Bronchial epithelial cell (primary cell): ENCODE measurements at regions not wholly inside any gene's neighbourhood (a gene's known extent, or its start where the extent isn't known, plus 50 kb on each side); places are given as distances from the start of the nearest gene placed in this dataset.

ENCODE experiments used
- DNase-seq: peaks from one replicate; pipeline ENCODE4 v3.0.0-alpha.2; 2010; ENCODE audit warnings: low read depth
- FAIRE-seq: peaks from 2 replicates; lab custom pipeline; 2011; peaks lifted over from hg19 to GRCh38; lab: Jason Lieb, UNC
- H3K27me3 ChIP-seq: 2 replicates; pipeline ENCODE4 v1.5.1; 2011; ENCODE audit warnings: low read length; ENCODE audit not compliant: control insufficient read depth, insufficient read depth
- H3K36me3 ChIP-seq: 2 replicates; pipeline ENCODE4 v1.5.1; 2011; ENCODE audit warnings: low read length; ENCODE audit not compliant: control insufficient read depth, insufficient read depth
- H3K4me3 ChIP-seq: 2 replicates; pipeline ENCODE4 v1.5.1; 2011; ENCODE audit warnings: mild to moderate bottlenecking, low read depth, low read length, control low read depth
- CTCF ChIP-seq: IDR thresholded peaks from 2 replicates; pipeline ENCODE4 v1.5.1; 2011; ENCODE audit warnings: mild to moderate bottlenecking, moderate library complexity, low read length, control low read depth, inconsistent platforms; ENCODE audit not compliant: insufficient read depth, severe bottlenecking

- FAIRE-seq (no peak), DNase-seq (no peak)
- no peaks in the 10 kb centered on the region for H3K36me3 ChIP-seq
- TF ChIP-seq CTCF, result no peak
- H3K27me3 ChIP-seq, result no peaks in the 10 kb centered on the region
- H3K4me3 ChIP-seq, result no peak overlapping the region
Measured at GRCh38 chr4:160399826-160400225, 1296.9 kb downstream of the RAPGEF2 start.

GRCh38 chr4:160403081-160403480, 1300.2 kb downstream of the RAPGEF2 start:
- no peak for TF ChIP-seq CTCF
- DNase-seq (no peak), FAIRE-seq (no peak)
- Histone ChIP-seq H3K27me3 (no peaks in the 10 kb centered on the region), H3K36me3 (no peaks in the 10 kb centered on the region), H3K4me3 (no peak overlapping the region)

- Histone ChIP-seq H3K36me3 (no peaks in the 10 kb centered on the region), H3K27me3 (no peaks in the 10 kb centered on the region), H3K4me3 (no peak overlapping the region)
- no peak for TF ChIP-seq CTCF
- FAIRE-seq (no peak), DNase-seq (no peak)
Measured at GRCh38 chr4:160406263-160406825, 1303.5 kb downstream of the RAPGEF2 start.

GRCh38 chr4:160414496-160414895, 1311.6 kb downstream of the RAPGEF2 start:
- Histone ChIP-seq H3K27me3 (no peaks in the 10 kb centered on the region), H3K36me3 (no peaks in the 10 kb centered on the region), H3K4me3 (no peak overlapping the region)
- no peak for FAIRE-seq
- TF ChIP-seq CTCF, result no peak
- DNase-seq, result no peak

- FAIRE-seq, result no peak
- DNase-seq, result peak; percentile 77
- no peak for TF ChIP-seq CTCF
- Histone ChIP-seq H3K36me3 (no peaks in the 10 kb centered on the region), H3K4me3 (peak overlapping the region; percentile 14), H3K27me3 (no peaks in the 10 kb centered on the region)
Measured at GRCh38 chr4:160423879-160424451, 1321.1 kb downstream of the RAPGEF2 start.

- Histone ChIP-seq H3K4me3 (no peak overlapping the region), H3K36me3 (no peaks in the 10 kb centered on the region), H3K27me3 (no peaks in the 10 kb centered on the region)
- no peak for DNase-seq
- no peak for FAIRE-seq
- no peak for TF ChIP-seq CTCF
Measured at GRCh38 chr4:160426233-160426632, 1323.4 kb downstream of the RAPGEF2 start.
